ENCODE measurements at regions not wholly inside any gene's neighbourhood (a gene's known extent, or its start where the extent isn't known, plus 50 kb on each side); places are given as distances from the start of the nearest gene placed in this dataset.

DNA sequence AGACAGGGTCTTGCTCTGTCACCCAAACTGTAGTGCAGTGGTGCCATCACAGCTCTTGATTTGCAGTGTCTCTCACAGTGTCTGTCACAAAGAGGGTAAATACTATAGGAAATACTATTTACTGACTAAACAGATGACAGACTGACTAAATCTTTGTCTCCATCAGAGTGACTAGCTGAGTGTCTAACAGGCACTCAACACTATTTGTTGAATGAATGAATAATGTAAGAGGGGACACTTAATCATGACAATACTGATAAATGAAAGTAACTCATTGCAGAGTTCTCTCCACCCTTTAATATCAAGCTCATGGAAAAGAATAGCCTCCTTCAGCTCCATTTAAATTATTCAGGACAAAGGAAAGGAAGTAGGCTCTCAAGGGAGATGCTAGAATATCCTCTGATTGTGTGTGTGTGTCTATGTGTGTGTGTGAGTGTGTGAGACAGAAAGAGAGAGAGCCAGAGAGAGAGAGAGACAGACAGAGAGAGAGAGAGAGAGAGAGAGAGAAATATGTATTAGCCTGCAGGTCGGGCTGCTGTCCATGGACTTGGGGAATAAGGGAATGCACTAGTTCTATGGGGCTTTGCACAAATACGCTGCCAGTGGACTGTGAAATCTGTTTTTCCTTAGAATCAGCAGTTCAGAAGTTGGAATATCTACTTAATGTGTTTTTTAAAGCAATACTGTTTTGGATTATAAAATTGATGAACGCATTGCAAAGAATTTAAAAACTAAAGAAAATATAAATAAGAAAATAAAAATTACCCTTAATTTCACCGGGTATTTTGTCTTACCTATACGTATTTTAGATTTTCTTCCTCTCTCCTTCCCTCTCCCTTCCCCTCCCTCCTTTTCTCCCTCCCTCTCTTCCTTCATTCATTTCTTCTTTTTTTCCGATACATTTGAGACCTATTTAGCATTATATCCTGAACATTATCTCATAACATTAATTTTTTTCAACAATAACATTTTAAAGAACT is 132.9 kb upstream of the LRIG1 start:
- TF ChIP-seq CTCF (IDR thresholded peaks at IDR 0.05 in 2 of 3, conservative IDR thresholded peaks at IDR 0.05 in 1 of 3; ENCODE audit: borderline replicate concordance in 1 of 3, insufficient read depth in 1 of 3, low read depth in 2 of 3, low read length in 2 of 3) (no peak), MAX (IDR thresholded peaks at IDR 0.05) (no peak), EZH2 (IDR thresholded peaks at IDR 0.05) (no peak), POLR2A (IDR thresholded peaks at IDR 0.05; ENCODE audit: borderline replicate concordance, extremely low read depth, insufficient read depth, insufficient read length) (no peak), CEBPB (IDR thresholded peaks at IDR 0.05; ENCODE audit: low read depth) (no peak), EZH2phosphoT487 (IDR thresholded peaks at IDR 0.05; ENCODE audit: borderline replicate concordance) (no peak), YY1 (IDR thresholded peaks at IDR 0.05; ENCODE audit: extremely low read depth, insufficient replicate concordance, low read depth, low read length) (no peak), SP1 (IDR thresholded peaks at IDR 0.05; ENCODE audit: low read depth) (no peak), POLR2AphosphoS5 (IDR thresholded peaks at IDR 0.05; ENCODE audit: low read depth, low read length) (no peak)
- TF ChIP-seq, protein P1, sequence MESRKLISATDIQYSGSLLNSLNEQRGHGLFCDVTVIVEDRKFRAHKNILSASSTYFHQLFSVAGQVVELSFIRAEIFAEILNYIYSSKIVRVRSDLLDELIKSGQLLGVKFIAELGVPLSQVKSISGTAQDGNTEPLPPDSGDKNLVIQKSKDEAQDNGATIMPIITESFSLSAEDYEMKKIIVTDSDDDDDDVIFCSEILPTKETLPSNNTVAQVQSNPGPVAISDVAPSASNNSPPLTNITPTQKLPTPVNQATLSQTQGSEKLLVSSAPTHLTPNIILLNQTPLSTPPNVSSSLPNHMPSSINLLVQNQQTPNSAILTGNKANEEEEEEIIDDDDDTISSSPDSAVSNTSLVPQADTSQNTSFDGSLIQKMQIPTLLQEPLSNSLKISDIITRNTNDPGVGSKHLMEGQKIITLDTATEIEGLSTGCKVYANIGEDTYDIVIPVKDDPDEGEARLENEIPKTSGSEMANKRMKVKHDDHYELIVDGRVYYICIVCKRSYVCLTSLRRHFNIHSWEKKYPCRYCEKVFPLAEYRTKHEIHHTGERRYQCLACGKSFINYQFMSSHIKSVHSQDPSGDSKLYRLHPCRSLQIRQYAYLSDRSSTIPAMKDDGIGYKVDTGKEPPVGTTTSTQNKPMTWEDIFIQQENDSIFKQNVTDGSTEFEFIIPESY (IDR thresholded peaks at IDR 0.05; ENCODE audit: extremely low read depth, insufficient replicate concordance, low read length): no peak
- TF ChIP-seq, protein P2, sequence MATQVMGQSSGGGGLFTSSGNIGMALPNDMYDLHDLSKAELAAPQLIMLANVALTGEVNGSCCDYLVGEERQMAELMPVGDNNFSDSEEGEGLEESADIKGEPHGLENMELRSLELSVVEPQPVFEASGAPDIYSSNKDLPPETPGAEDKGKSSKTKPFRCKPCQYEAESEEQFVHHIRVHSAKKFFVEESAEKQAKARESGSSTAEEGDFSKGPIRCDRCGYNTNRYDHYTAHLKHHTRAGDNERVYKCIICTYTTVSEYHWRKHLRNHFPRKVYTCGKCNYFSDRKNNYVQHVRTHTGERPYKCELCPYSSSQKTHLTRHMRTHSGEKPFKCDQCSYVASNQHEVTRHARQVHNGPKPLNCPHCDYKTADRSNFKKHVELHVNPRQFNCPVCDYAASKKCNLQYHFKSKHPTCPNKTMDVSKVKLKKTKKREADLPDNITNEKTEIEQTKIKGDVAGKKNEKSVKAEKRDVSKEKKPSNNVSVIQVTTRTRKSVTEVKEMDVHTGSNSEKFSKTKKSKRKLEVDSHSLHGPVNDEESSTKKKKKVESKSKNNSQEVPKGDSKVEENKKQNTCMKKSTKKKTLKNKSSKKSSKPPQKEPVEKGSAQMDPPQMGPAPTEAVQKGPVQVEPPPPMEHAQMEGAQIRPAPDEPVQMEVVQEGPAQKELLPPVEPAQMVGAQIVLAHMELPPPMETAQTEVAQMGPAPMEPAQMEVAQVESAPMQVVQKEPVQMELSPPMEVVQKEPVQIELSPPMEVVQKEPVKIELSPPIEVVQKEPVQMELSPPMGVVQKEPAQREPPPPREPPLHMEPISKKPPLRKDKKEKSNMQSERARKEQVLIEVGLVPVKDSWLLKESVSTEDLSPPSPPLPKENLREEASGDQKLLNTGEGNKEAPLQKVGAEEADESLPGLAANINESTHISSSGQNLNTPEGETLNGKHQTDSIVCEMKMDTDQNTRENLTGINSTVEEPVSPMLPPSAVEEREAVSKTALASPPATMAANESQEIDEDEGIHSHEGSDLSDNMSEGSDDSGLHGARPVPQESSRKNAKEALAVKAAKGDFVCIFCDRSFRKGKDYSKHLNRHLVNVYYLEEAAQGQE (IDR thresholded peaks at IDR 0.05; ENCODE audit: low read depth): no peak

Measured in HCT116 (cell line).